Hematopoietic multipotent progenitor cell treated with erythropoietin and hydrocortisone succinate and interleukin-3 and kit ligand, for 8 days (in vitro differentiated cells): ENCODE measurements at regions not wholly inside any gene's neighbourhood (a gene's known extent, or its start where the extent isn't known, plus 50 kb on each side); places are given as distances from the start of the nearest gene placed in this dataset.

Source experiments
- DNase-seq: peaks from one replicate; pipeline ENCODE4 v3.0.0-alpha.2; 2015

DNA sequence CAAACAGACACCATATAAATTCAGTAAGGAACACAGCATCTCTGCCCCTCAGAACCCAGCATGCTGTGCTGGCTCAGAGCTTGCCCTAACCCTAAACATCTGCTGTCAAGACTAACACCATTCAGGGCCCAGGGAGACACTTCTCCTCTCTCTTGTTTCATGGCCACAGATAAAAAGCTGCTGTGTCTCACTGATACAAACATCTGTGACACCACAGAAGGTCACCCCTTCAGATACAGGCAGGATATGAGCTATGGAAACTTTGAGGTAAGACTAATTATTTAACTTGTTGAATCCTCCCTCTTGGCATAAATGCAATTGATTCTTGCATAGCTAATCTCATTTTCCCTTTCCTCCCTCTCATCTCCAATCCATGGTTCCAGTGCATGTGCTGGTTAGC, 61.6 kb upstream of the GPR12 start:
- peak; percentile 94 for DNase-seq

GRCh38 chr13:26821672-26822071, 61.1 kb upstream of the GPR12 start:
- peak; percentile 91 for DNase-seq

- DNase-seq, result peak; percentile 60
Measured at GRCh38 chr13:26820871-26821270, 60.3 kb upstream of the GPR12 start.

- DNase-seq, result no peak
Measured at GRCh38 chr13:26819046-26819445, 58.5 kb upstream of the GPR12 start.

- no peak for DNase-seq
Measured at GRCh38 chr13:26816881-26817280, 56.3 kb upstream of the GPR12 start.

DNA sequence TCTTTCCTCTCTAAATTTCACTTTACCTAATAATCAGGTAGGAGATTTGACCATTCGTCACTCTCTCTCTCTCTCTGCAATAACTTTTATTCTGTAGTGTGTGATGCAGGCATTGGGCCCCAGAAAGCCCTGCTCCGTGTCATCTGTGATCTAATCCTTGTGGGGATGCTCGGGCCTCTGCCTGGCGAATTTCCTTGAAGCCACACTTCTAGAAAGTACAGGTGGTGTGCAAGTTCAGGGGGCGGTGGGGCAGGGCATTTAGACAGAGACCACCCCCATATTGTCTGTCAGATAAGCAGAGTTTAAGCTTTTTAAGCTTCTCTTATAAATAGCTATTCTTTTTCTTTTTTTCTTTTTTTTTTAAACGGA, 53.4 kb upstream of the GPR12 start:
- no peak for DNase-seq

DNA sequence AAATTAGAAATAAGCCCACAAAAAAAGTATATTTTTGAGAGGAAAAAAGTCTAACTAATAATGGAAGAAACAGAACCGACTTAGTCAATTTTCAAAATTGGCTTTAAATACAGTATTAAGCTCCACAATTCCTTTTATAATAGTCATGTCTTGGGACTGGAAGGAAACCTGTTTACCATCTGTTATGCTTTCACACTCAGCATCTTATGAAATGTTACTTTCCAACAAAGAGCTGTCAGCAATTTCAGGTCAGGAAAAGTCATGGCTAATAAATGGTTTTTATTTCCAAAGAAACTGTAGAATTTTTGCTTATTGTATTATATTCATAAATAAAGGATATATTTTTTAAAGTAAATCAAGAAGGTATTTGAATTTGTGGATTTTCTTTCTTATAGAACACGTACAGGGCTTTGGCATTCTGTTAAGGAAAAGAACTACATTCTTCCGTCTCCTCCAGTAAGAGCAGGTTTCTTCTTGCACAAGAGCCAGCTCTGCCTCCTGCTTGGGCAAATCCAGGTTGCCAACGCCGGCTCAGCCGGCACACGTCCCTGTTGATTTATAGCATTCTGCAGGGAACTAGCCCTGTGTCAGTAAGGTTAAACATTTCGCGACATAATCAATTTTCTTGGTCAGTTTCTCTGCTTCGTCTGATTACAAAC, 52.9 kb upstream of the GPR12 start:
- no peak for DNase-seq

- no peak for DNase-seq
Measured at GRCh38 chr13:26811581-26811980, 51.0 kb upstream of the GPR12 start.
